ENCODE measurements at regions not wholly inside any gene's neighbourhood (a gene's known extent, or its start where the extent isn't known, plus 50 kb on each side); places are given as distances from the start of the nearest gene placed in this dataset.
"Not testable (repeated sequence)": the region's sequence is repeated elsewhere in the genome, so short reads cannot be mapped to it uniquely, and the experiment has no call there.

- TF ChIP-seq CTCF, POLR2A (IDR thresholded peaks at IDR 0.05): not testable (repeated sequence)
These were observed 61.5 kb downstream of the PPIAL4A start for GRCh38 chr1:120951100-120951499.
